Aorta (tissue), 5 donors: ENCODE measurements at regions not wholly inside any gene's neighbourhood (a gene's known extent, or its start where the extent isn't known, plus 50 kb on each side); places are given as distances from the start of the nearest gene placed in this dataset.

Source experiments
- ATAC-seq: fragments of 200-7000 bp; cut with Tn5 transposase; one replicate; pipeline ENCODE4 v1.9.1; 2022; ENCODE audit warnings: moderate library complexity; ENCODE audit not compliant: low FRiP score
- DNase-seq, 2 donors: peaks; one replicate each; pipeline ENCODE4 v3.0.0-alpha.2; 2020
- H3K27ac ChIP-seq, 2 donors: one replicate each; pipeline ENCODE4 v1.5.1; 2013; ENCODE audit warnings: low read length in 2 of 2, mild to moderate bottlenecking in 2 of 2, moderate library complexity in 2 of 2, control low read depth in 1 of 2, inconsistent platforms in 1 of 2, low read depth in 1 of 2
- H3K27me3 ChIP-seq, 2 donors: one replicate each; pipeline ENCODE4 v1.6.1; 2013; ENCODE audit warnings: control low read depth in 1 of 2, low read length in 1 of 2, mild to moderate bottlenecking in 1 of 2, moderate library complexity in 1 of 2; ENCODE audit not compliant: insufficient read depth in 2 of 2, control insufficient read depth in 1 of 2
- H3K36me3 ChIP-seq, 2 donors: one replicate each; pipeline ENCODE4 v1.6.1; 2013; ENCODE audit warnings: control low read depth in 1 of 2, low read length in 1 of 2, mild to moderate bottlenecking in 1 of 2; ENCODE audit not compliant: insufficient read depth in 2 of 2, control insufficient read depth in 1 of 2
- H3K4me1 ChIP-seq, 2 donors: one replicate each; pipeline ENCODE4 v1.6.1; 2013; ENCODE audit warnings: low read length in 2 of 2, control low read depth in 1 of 2, mild to moderate bottlenecking in 1 of 2, moderate library complexity in 1 of 2; ENCODE audit not compliant: insufficient read depth in 2 of 2, control insufficient read depth in 1 of 2
- H3K4me3 ChIP-seq, 2 donors: one replicate each; pipeline ENCODE4 v1.5.1; 2013; ENCODE audit warnings: low read length in 2 of 2, control low read depth in 1 of 2, mild to moderate bottlenecking in 1 of 2
- H3K9me3 ChIP-seq: one replicate; pipeline ENCODE4 v1.6.1; 2013; ENCODE audit warnings: mild to moderate bottlenecking, low read length; ENCODE audit not compliant: control insufficient read depth
- WGBS, 2 donors: extraction: QIAGEN DNeasy Blood & Tissue Kit; methylation state at CpG; one replicate each; pipeline ENCODE4 v1.1.7; 2013; 5-methylcytosine and 5-hydroxymethylcytosine counted together
- intact Hi-C, 2 donors: fragments of 100-400 bp; cut with DNase I; formaldehyde crosslinking; loops; one replicate each; pipeline versions ENCODE4 v1.14.2 to v1.15.0; 2022
- donor health status: healthy with polysubstance abuse.
- donor health status: Bipolar disorder and iron deficiency.
- donor health status: DM: no; HTN: no; CAD: no.
- donor health status: DM: no; HTN: no; CAD: no.
- donor health status: DM: yes; HTN: yes; CAD: no.

- Histone ChIP-seq H3K36me3 (no peaks in the 10 kb centered on the region), H3K4me3 (no peak overlapping the region), H3K27me3 (no peaks in the 10 kb centered on the region), H3K4me1 (no peaks in the 10 kb centered on the region), H3K27ac (no peak overlapping the region), H3K9me3 (no peaks in the 10 kb centered on the region)
- 64 to 65% methylated on average over 3 of the region's 3 CpGs for WGBS, 2 donors
- intact Hi-C loops = loop anchor here in 1 of 2 donors (10.0 kb wide), 1 partner anchor 427 kb away; the partner anchor contains the start of gene HDDC2
- DNase-seq (no peak), ATAC-seq (no peak)
These were observed 84.8 kb upstream of the RNF217 start for GRCh38 chr6:124877468-124877867.

GRCh38 chr6:124879110-124879991 is 82.9 kb upstream of the RNF217 start:
- H3K4me3 ChIP-seq = no peak overlapping the region
- no peak for ATAC-seq

GRCh38 chr6:124879992-124880355 is 82.3 kb upstream of the RNF217 start:
- intact Hi-C loops = loop anchor here in 1 of 2 donors (10.0 kb wide), 1 partner anchor 425 kb away; the partner anchor contains the start of gene HDDC2
- WGBS, 2 donors = 98 to 100% methylated on average over 2 of the region's 2 CpGs
- DNase-seq (no peak), ATAC-seq (no peak)
- H3K27me3 ChIP-seq = no peaks in the 10 kb centered on the region
- H3K9me3 ChIP-seq = no peaks in the 10 kb centered on the region
- no peaks in the 10 kb centered on the region for H3K36me3 ChIP-seq
- no peaks in the 10 kb centered on the region for H3K4me1 ChIP-seq
- H3K4me3 ChIP-seq = no peak overlapping the region
- no peak overlapping the region for H3K27ac ChIP-seq

More at GRCh38 chr6:124879110-124879991, 82.9 kb upstream of the RNF217 start:
- Histone ChIP-seq H3K27me3 (no peaks in the 10 kb centered on the region), H3K4me1 (no peaks in the 10 kb centered on the region), H3K36me3 (no peaks in the 10 kb centered on the region), H3K27ac (no peak overlapping the region), H3K9me3 (no peaks in the 10 kb centered on the region)
- WGBS, 2 donors = 67 to 92% methylated on average over 4 of the region's 4 CpGs
- intact Hi-C loops = loop anchor here in 1 of 2 donors (10.0 kb wide), 1 partner anchor 425 kb away; the partner anchor contains the start of gene HDDC2
- no peak for DNase-seq

- H3K9me3 ChIP-seq = no peaks in the 10 kb centered on the region
- DNase-seq = no peak
- H3K27me3 ChIP-seq = no peaks in the 10 kb centered on the region
- H3K36me3 ChIP-seq = no peaks in the 10 kb centered on the region
- H3K4me3 ChIP-seq = no peak overlapping the region
- H3K27ac ChIP-seq = no peak overlapping the region
- intact Hi-C loops = no loop called here
- ATAC-seq = no peak
- H3K4me1 ChIP-seq = no peaks in the 10 kb centered on the region
- 46 to 47% methylated on average over 4 of the region's 4 CpGs for WGBS, 2 donors
These were observed 80.2 kb upstream of the RNF217 start for GRCh38 chr6:124881898-124882578.

GRCh38 chr6:124882579-124883393 is 79.5 kb upstream of the RNF217 start:
- DNase-seq (no peak), ATAC-seq (no peak)
- Histone ChIP-seq H3K4me3 (no peak overlapping the region), H3K27ac (no peak overlapping the region), H3K9me3 (no peaks in the 10 kb centered on the region), H3K27me3 (no peaks in the 10 kb centered on the region), H3K36me3 (no peaks in the 10 kb centered on the region), H3K4me1 (no peaks in the 10 kb centered on the region)
- 42 to 46% methylated on average over 4 of the region's 4 CpGs for WGBS, 2 donors
- intact Hi-C loops = no loop called here

GRCh38 chr6:124885171-124885570 is 77.1 kb upstream of the RNF217 start:
- no peak overlapping the region for H3K4me3 ChIP-seq
- H3K4me1 ChIP-seq = no peaks in the 10 kb centered on the region
- no peaks in the 10 kb centered on the region for H3K27me3 ChIP-seq
- no peak overlapping the region for H3K27ac ChIP-seq
- DNase-seq (no peak), ATAC-seq (no peak)
- 92 to 95% methylated on average over 2 of the region's 2 CpGs for WGBS, 2 donors
- intact Hi-C loops = no loop called here
- no peaks in the 10 kb centered on the region for H3K36me3 ChIP-seq
- H3K9me3 ChIP-seq = no peaks in the 10 kb centered on the region

GRCh38 chr6:124887872-124888580 is 74.2 kb upstream of the RNF217 start:
- Histone ChIP-seq H3K9me3 (no peaks in the 10 kb centered on the region), H3K4me3 (no peak overlapping the region), H3K4me1 (no peaks in the 10 kb centered on the region), H3K27me3 (no peaks in the 10 kb centered on the region), H3K27ac (no peak overlapping the region), H3K36me3 (no peaks in the 10 kb centered on the region)
- intact Hi-C loops = no loop called here
- 93% methylated on average over 10 of the region's 10 CpGs for WGBS, 2 donors
- ATAC-seq (no peak), DNase-seq (no peak)
